ENCODE measurements at regions not wholly inside any gene's neighbourhood (a gene's known extent, or its start where the extent isn't known, plus 50 kb on each side); places are given as distances from the start of the nearest gene placed in this dataset.

DNA sequence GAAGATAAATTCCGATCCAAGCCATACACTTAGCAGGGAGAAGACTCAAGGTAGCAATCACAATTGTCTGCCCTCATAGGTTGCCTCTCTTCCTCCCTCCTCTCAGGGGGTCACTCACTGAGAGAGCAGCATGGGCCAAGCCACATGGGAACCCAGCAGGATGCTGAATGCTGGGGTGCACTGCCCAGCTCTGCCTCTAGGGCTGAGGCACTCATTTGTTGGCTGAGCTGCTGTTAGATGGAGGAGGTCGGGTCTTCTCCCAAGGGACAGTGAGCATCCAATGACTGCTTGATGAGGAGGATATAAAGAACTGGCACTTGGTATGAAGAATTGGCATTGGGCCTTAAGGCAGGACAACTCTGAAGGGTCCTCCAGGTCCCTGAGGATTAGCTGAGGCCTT lies 418.8 kb downstream of the SIPA1L2 start:
- TF ChIP-seq, protein P1, sequence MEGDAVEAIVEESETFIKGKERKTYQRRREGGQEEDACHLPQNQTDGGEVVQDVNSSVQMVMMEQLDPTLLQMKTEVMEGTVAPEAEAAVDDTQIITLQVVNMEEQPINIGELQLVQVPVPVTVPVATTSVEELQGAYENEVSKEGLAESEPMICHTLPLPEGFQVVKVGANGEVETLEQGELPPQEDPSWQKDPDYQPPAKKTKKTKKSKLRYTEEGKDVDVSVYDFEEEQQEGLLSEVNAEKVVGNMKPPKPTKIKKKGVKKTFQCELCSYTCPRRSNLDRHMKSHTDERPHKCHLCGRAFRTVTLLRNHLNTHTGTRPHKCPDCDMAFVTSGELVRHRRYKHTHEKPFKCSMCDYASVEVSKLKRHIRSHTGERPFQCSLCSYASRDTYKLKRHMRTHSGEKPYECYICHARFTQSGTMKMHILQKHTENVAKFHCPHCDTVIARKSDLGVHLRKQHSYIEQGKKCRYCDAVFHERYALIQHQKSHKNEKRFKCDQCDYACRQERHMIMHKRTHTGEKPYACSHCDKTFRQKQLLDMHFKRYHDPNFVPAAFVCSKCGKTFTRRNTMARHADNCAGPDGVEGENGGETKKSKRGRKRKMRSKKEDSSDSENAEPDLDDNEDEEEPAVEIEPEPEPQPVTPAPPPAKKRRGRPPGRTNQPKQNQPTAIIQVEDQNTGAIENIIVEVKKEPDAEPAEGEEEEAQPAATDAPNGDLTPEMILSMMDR (IDR thresholded peaks at IDR 0.05; ENCODE audit: low read depth, low read length, missing control alignments): peak; percentile 72
- H3K4me3 ChIP-seq (ENCODE audit: low read depth, low read length): no peak overlapping the region
- DNase-seq (ENCODE audit: low read depth): no peak

DNA sequence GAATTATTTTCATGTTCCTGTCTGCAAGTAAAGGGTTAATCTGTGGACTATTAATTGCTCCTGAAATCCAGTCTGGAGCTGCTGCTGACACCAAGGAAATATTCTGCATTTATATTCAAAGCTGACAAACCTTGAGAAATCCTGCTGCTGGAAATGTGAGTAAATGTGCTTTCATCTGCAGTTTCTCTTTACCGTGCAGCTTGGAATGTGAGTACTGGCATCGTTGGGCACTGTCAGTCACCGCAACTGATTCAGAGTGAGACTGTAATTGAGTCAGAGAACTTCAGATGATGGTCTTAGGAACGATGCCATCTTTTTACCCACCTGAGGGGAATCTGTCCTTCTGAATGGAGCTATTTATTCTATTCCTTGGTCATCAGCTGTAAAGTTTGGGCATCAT lies 420.6 kb downstream of the SIPA1L2 start:
- TF ChIP-seq, protein P1 (IDR thresholded peaks at IDR 0.05; ENCODE audit: low read depth, low read length, missing control alignments): no peak
- DNase-seq (ENCODE audit: low read depth): no peak
- no peak overlapping the region for H3K4me3 ChIP-seq (ENCODE audit: low read depth, low read length)

DNA sequence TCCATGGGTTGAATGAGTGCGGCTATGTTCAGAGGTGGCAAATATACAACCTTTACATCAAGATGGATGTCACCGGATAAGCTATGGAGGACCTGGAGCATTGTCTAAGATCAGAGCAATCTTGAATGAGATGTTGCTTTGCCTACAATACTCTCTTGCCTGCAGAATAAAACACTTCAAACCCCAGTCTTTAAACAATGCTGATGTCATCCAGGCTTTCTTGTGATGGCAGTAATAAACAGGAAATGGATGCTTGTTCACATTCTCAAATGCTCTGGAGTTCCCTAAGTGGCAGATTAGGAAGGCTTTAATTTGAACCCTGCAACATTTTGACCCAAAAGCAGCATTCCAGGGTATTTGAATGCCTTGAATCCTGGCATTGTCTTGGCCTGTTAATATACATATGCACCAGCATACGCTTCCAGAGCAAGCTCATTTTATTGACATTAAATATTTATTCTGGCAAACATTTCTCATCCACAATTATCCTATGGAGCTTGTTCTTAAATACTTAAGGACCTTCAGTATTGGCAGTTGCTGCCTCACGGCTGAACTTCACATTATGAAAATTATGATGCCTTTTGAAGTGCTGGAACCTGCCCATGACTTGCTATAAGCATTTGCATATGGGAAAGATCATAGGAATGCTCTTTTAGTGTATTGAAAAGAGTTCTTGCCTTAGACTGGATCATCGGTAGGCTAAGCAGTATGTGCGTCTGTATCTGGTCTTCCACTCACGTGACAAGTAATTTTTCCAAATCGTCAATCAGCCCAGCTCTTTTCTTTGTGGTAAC lies 422.7 kb downstream of the SIPA1L2 start:
- TF ChIP-seq, protein P1 (IDR thresholded peaks at IDR 0.05; ENCODE audit: low read depth, low read length, missing control alignments): no peak
- no peak overlapping the region for H3K4me3 ChIP-seq (ENCODE audit: low read depth, low read length)
- no peak for DNase-seq (ENCODE audit: low read depth)

DNA sequence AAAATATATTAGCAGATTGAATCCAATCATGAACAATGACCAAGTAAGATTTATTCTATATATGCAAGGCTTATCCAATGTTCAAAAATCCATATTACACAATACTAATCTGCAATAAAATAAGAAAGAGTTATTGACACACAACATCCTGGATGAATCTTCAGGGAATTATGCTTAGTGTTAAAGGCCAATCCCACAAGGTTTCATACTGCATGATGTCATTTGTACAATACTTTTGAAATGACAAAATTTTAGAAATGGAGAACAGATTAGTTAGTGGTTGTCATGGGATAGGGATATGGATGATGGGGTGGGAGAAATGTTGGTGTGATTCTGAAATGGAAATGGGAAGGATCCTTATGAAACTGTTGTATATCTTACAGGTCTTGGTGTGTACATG lies 425.7 kb downstream of the SIPA1L2 start:
- TF ChIP-seq, protein P1 (IDR thresholded peaks at IDR 0.05; ENCODE audit: low read depth, low read length, missing control alignments): no peak
- no peak for DNase-seq (ENCODE audit: low read depth)
- no peak overlapping the region for H3K4me3 ChIP-seq (ENCODE audit: low read depth, low read length)

DNA sequence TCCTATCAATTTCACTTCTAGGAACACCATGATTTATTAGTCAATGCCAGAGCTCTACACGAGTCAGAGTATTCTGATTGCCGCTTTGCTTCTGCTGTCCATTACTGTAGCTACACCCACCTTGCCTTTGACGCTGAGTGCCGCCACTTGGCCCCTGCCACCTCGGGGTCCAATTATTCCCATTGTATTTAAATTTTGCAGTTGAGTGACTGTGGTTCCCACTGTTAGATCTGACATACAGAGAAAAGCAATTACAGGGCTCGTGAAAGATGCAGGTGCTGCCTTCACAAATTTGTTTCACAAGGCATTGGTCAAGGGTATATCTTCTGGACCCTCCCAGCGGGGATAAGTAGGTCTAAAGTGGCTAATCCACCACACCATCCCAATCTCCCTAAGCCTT lies 428.9 kb downstream of the SIPA1L2 start:
- no peak for DNase-seq (ENCODE audit: low read depth)
- TF ChIP-seq, protein P1 (IDR thresholded peaks at IDR 0.05; ENCODE audit: low read depth, low read length, missing control alignments): no peak
- no peak overlapping the region for H3K4me3 ChIP-seq (ENCODE audit: low read depth, low read length)

DNA sequence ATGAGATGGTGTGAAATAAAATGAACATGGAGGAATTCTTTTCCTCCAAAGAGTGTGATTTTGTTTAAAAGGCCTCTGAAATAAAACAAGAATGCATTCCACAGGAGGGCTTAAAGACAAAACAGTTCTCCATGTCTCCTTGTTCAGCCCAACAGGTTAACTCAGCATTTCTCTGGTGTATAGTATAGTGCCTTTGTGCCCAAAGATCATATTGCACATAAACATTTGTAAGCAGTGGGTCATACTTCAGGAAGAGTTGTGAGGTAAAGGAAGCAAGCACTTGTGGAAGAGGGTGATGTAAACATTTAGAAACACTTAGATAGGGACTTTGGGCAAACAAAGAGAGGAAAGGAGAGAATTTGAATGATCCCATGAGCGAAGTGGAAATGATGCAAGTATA lies 433.9 kb downstream of the SIPA1L2 start:
- TF ChIP-seq, protein P1 (IDR thresholded peaks at IDR 0.05; ENCODE audit: low read depth, low read length, missing control alignments): no peak
- H3K4me3 ChIP-seq (ENCODE audit: low read depth, low read length): no peak overlapping the region
- no peak for DNase-seq (ENCODE audit: low read depth)

DNA sequence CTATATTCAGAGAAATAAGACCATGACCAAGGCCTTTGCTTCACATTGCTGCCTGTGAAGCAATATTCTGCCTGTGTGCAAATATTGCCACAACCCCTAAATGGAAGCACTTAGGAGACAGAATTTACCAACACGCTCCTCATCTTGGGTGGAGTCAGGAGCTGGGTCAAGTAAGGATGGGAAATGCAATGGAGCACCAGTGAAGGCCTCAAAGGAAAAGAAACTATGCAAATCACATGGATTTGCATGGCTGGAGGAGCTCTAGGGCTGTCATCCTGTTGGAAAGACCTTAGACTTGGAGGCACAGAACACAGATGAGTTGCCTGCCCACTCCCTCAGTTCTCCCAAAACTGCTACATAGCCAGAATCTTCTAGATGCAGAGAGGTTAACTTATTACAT lies 435.5 kb downstream of the SIPA1L2 start:
- TF ChIP-seq, protein P1 (IDR thresholded peaks at IDR 0.05; ENCODE audit: low read depth, low read length, missing control alignments): no peak
- DNase-seq (ENCODE audit: low read depth): no peak
- H3K4me3 ChIP-seq (ENCODE audit: low read depth, low read length): no peak overlapping the region
